ENCODE measurements at regions not wholly inside any gene's neighbourhood (a gene's known extent, or its start where the extent isn't known, plus 50 kb on each side); places are given as distances from the start of the nearest gene placed in this dataset.

DNA sequence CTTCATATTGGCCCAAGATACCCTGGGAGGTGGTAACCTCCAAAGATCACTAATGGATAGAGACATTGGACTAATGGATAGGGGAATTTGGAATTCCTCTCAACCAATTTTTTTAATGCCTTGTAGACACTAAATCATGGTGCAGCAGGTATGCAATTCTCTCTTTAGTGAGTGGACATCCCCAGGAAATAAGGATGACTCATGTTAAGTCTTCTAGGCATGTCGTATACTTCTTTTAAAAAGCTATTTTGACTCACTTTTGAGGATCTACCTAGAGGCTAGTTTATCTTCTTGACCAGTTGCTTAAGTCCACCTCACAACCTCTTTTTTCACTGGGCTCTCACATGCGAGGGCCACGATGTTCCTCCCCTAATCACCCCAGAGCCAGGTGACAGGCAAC, 211.6 kb upstream of the CDH12 start:
- TF ChIP-seq, protein P1, sequence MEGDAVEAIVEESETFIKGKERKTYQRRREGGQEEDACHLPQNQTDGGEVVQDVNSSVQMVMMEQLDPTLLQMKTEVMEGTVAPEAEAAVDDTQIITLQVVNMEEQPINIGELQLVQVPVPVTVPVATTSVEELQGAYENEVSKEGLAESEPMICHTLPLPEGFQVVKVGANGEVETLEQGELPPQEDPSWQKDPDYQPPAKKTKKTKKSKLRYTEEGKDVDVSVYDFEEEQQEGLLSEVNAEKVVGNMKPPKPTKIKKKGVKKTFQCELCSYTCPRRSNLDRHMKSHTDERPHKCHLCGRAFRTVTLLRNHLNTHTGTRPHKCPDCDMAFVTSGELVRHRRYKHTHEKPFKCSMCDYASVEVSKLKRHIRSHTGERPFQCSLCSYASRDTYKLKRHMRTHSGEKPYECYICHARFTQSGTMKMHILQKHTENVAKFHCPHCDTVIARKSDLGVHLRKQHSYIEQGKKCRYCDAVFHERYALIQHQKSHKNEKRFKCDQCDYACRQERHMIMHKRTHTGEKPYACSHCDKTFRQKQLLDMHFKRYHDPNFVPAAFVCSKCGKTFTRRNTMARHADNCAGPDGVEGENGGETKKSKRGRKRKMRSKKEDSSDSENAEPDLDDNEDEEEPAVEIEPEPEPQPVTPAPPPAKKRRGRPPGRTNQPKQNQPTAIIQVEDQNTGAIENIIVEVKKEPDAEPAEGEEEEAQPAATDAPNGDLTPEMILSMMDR (IDR thresholded peaks at IDR 0.05; ENCODE audit: poor library complexity): no peak
- TF ChIP-seq EZH2 (IDR thresholded peaks at IDR 0.05; ENCODE audit: borderline replicate concordance): no peak

Measured in hepatocyte (in vitro differentiated cells).